ENCODE measurements at regions not wholly inside any gene's neighbourhood (a gene's known extent, or its start where the extent isn't known, plus 50 kb on each side); places are given as distances from the start of the nearest gene placed in this dataset.

DNA sequence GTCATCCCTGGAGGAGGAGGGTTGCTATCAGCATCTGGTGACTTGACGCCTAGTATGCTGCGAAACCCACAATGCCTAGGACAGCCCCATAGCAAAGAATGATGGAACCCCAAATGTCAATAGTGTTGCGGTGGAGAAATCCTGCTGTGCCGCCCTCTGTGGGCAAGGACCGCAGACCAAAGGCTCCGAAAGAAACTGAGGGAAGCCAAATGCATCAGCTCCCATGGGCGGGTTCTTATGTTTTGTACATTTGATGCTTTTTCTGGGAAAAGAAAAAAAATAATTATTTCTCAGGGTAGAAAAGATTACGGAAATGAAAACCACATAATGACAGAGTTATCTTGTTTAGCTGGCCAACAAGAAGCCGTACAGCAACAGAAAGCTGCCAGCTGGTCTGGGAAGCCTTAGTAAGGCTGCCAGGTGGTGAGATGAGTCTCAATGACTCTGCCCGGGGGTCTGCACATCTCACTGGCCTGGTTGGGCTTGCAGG lies 95.0 kb upstream of the TBL1X start:
- TF ChIP-seq, protein P1, sequence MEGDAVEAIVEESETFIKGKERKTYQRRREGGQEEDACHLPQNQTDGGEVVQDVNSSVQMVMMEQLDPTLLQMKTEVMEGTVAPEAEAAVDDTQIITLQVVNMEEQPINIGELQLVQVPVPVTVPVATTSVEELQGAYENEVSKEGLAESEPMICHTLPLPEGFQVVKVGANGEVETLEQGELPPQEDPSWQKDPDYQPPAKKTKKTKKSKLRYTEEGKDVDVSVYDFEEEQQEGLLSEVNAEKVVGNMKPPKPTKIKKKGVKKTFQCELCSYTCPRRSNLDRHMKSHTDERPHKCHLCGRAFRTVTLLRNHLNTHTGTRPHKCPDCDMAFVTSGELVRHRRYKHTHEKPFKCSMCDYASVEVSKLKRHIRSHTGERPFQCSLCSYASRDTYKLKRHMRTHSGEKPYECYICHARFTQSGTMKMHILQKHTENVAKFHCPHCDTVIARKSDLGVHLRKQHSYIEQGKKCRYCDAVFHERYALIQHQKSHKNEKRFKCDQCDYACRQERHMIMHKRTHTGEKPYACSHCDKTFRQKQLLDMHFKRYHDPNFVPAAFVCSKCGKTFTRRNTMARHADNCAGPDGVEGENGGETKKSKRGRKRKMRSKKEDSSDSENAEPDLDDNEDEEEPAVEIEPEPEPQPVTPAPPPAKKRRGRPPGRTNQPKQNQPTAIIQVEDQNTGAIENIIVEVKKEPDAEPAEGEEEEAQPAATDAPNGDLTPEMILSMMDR (IDR thresholded peaks at IDR 0.05), result no peak
- TF ChIP-seq POLR2A (IDR thresholded peaks at IDR 0.05), result no peak
- TF ChIP-seq EP300 (IDR thresholded peaks at IDR 0.05), result no peak
